ENCODE measurements at regions not wholly inside any gene's neighbourhood (a gene's known extent, or its start where the extent isn't known, plus 50 kb on each side); places are given as distances from the start of the nearest gene placed in this dataset.

DNA sequence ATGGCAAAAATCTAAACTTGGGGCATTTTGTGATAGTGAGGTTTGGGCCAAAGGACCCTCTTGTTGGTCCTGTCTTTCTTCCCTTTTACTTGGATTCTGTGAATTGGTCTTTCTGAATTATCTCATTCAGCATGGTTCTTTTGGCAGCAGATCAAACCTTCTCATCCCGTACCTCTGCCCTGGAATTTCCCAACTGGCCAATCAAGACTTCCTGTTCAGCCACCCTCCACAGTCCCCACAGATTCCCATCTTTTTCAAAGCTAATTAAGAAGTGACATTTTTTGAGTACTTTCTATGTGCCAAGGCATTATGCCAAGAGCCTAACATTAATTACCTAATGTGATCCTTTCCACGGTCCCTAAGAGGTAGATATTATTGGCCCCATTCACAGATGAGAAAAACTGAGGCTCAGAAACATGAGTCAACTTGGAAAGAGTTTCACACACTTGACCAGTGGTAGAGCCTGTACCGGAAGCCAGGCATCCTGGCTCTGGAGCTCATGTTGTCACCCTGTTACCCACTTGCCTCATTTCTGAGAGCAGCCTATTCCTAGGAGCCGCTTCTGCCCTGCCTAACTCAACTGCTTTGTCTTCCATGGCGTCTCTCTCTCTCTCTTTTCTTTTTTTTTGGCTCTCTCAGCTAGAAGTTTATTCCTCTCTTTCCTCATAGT lies 135.9 kb downstream of the C12orf75 start:
- Mint-ChIP-seq H3K4me1 (ENCODE audit: low read depth) (no peaks in the 10 kb centered on the region), H3K4me3 (no peak overlapping the region), H3K36me3 (ENCODE audit: low read depth) (no peaks in the 10 kb centered on the region), H3K27ac (no peak overlapping the region), H3K27me3 (peaks cover 15% of the 10 kb centered on the region), H3K9me3 (no peaks in the 10 kb centered on the region)
- H3K4me3 ChIP-seq (ENCODE audit: low read length) = no peak overlapping the region
- DNase-seq (no peak), ATAC-seq (ENCODE audit: poor library complexity) (no peak)
- no peaks in the 10 kb centered on the region for H3K36me3 ChIP-seq (ENCODE audit: insufficient read depth, low read length)
- CTCF ChIA-PET = no interaction called here
- TF ChIP-seq, protein P1, sequence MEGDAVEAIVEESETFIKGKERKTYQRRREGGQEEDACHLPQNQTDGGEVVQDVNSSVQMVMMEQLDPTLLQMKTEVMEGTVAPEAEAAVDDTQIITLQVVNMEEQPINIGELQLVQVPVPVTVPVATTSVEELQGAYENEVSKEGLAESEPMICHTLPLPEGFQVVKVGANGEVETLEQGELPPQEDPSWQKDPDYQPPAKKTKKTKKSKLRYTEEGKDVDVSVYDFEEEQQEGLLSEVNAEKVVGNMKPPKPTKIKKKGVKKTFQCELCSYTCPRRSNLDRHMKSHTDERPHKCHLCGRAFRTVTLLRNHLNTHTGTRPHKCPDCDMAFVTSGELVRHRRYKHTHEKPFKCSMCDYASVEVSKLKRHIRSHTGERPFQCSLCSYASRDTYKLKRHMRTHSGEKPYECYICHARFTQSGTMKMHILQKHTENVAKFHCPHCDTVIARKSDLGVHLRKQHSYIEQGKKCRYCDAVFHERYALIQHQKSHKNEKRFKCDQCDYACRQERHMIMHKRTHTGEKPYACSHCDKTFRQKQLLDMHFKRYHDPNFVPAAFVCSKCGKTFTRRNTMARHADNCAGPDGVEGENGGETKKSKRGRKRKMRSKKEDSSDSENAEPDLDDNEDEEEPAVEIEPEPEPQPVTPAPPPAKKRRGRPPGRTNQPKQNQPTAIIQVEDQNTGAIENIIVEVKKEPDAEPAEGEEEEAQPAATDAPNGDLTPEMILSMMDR (IDR thresholded peaks at IDR 0.05) = no peak
- no peaks in the 10 kb centered on the region for H3K4me1 ChIP-seq (ENCODE audit: insufficient read depth, low read length)
- H3K9me3 ChIP-seq (ENCODE audit: control insufficient read depth in 1 of 2, insufficient read depth in 1 of 2, low read length in 2 of 2) = no peaks in the 10 kb centered on the region
- POLR2A ChIA-PET = interaction anchor here (0.6 kb wide), 1 partner anchor 989 kb away, joined by 3 read pairs; no protein-coding TSS in a partner anchor
- intact Hi-C loops (cut with DNase I, micrococcal nuclease) = no loop called here
- peaks cover 4 to 5% of the 10 kb centered on the region in 2 experiments for H3K27me3 ChIP-seq (ENCODE audit: control insufficient read depth in 1 of 2, insufficient read depth in 2 of 2, low read length in 2 of 2)
- no peak overlapping the region for H3K27ac ChIP-seq (ENCODE audit: low read depth in 1 of 2, low read length in 2 of 2)

DNA sequence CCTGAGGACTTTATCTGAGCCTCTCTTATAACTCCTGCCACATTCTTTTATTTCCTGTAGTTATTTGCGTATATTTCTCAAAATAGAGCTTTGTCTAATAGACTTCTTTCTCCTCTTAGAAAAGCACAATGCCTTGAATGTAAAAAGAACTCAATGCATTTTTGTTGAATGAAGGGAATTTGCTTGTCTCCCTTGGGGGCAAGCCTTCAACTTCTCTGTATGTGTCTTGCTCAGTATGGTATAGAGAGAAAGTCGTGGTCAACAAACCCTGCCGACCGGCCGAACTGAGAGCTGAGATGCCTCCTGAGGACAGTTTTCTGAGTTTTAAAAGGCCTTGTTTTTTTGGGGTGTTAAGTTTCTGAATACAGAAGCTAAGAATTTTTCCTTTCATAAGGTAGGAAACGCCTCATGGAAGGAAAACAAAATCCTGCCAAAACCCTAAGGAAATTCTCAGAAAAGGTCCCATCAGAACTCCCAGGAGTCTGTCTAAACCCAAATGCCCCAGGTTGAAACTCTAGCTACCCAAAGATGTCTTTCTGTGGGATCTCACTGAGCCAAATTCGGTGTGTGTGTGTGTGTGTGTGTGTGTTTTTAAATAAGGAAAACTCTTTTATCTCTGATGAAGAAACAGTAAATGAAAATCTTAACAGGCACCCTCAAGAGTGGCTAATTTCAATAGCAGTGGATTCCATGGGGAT lies 136.6 kb downstream of the C12orf75 start:
- CTCF ChIA-PET = no interaction called here
- TF ChIP-seq, protein P1 (IDR thresholded peaks at IDR 0.05) = no peak
- no peaks in the 10 kb centered on the region for H3K4me1 ChIP-seq (ENCODE audit: insufficient read depth, low read length)
- no peaks in the 10 kb centered on the region for H3K9me3 ChIP-seq (ENCODE audit: control insufficient read depth in 1 of 2, insufficient read depth in 1 of 2, low read length in 2 of 2)
- ATAC-seq (ENCODE audit: poor library complexity) (no peak), DNase-seq (no peak)
- H3K36me3 ChIP-seq (ENCODE audit: insufficient read depth, low read length) = no peaks in the 10 kb centered on the region
- Mint-ChIP-seq H3K9me3 (no peaks in the 10 kb centered on the region), H3K27ac (no peak overlapping the region), H3K36me3 (ENCODE audit: low read depth) (no peaks in the 10 kb centered on the region), H3K4me1 (ENCODE audit: low read depth) (no peaks in the 10 kb centered on the region), H3K4me3 (no peak overlapping the region), H3K27me3 (peaks cover 15% of the 10 kb centered on the region)
- intact Hi-C loops (cut with DNase I, micrococcal nuclease) = no loop called here
- H3K27ac ChIP-seq (ENCODE audit: low read depth in 1 of 2, low read length in 2 of 2) = no peak overlapping the region
- peaks cover 4 to 5% of the 10 kb centered on the region in 2 experiments for H3K27me3 ChIP-seq (ENCODE audit: control insufficient read depth in 1 of 2, insufficient read depth in 2 of 2, low read length in 2 of 2)
- POLR2A ChIA-PET = no interaction called here
- no peak overlapping the region for H3K4me3 ChIP-seq (ENCODE audit: low read length)

DNA sequence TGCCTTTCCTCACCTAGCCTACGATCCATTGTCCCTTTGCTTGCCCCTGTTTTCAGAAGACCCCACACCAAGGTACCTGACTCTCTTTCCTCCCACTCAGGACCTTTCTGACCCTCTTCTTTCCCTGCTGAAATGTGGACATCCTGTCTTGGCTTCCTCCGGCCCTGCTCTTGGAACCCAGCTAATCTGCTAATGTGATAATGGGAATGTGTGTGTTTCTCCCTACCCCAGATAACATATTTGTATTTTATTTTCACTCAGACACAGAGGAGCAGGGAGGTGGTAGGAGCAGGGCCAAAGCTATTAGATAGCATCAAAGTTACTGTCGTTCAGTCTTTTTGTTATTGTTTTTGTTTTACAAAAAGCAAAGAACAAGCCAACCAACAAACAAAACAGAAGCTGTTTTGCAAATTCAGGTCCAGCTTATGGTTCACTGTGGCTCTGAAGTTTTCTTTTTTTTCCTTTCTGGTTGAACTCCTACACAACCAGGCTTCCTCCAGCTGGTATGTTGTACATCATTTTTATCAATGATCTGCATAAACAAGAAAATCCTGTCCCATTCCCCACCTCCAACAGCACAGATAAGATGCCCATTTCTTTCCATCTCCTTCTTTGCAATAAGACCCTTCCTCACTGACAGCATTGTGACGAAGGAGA lies 137.3 kb downstream of the C12orf75 start:
- Mint-ChIP-seq H3K27me3 (peaks cover 15% of the 10 kb centered on the region), H3K9me3 (no peaks in the 10 kb centered on the region), H3K4me3 (no peak overlapping the region), H3K27ac (no peak overlapping the region), H3K36me3 (ENCODE audit: low read depth) (no peaks in the 10 kb centered on the region), H3K4me1 (ENCODE audit: low read depth) (no peaks in the 10 kb centered on the region)
- ATAC-seq (ENCODE audit: poor library complexity) (no peak), DNase-seq (no peak)
- Histone ChIP-seq H3K27me3 (ENCODE audit: control insufficient read depth in 1 of 2, insufficient read depth in 2 of 2, low read length in 2 of 2) (peaks cover 4 to 5% of the 10 kb centered on the region in 2 experiments), H3K4me1 (ENCODE audit: insufficient read depth, low read length) (no peaks in the 10 kb centered on the region), H3K27ac (ENCODE audit: low read depth in 1 of 2, low read length in 2 of 2) (no peak overlapping the region), H3K36me3 (ENCODE audit: insufficient read depth, low read length) (no peaks in the 10 kb centered on the region), H3K4me3 (ENCODE audit: low read length) (no peak overlapping the region), H3K9me3 (ENCODE audit: control insufficient read depth in 1 of 2, insufficient read depth in 1 of 2, low read length in 2 of 2) (no peaks in the 10 kb centered on the region)
- ChIA-PET POLR2A (no interaction called here), CTCF (no interaction called here)
- intact Hi-C loops (cut with DNase I, micrococcal nuclease) = no loop called here
- TF ChIP-seq, protein P1 (IDR thresholded peaks at IDR 0.05) = no peak

Measured in CD4-positive, alpha-beta T cell (primary cell).